ENCODE measurements at regions not wholly inside any gene's neighbourhood (a gene's known extent, or its start where the extent isn't known, plus 50 kb on each side); places are given as distances from the start of the nearest gene placed in this dataset.

- Histone ChIP-seq H3K9me1 (ENCODE audit: control insufficient read depth, extremely low read depth, insufficient read depth, low read length) (no peaks in the 10 kb centered on the region), H3K4me3 (ENCODE audit: control insufficient read depth in 2 of 3, extremely low read depth in 1 of 3, insufficient read depth in 2 of 3, low read depth in 1 of 3, low read length in 3 of 3) (no peak overlapping the region), H3K4me2 (ENCODE audit: control insufficient read depth, extremely low read depth, insufficient read depth, low read depth, low read length) (no peak overlapping the region), H3K27ac (ENCODE audit: control insufficient read depth, insufficient read depth, low read length) (no peak overlapping the region), H3K79me2 (ENCODE audit: control insufficient read depth, insufficient read depth, low read length) (no peaks in the 10 kb centered on the region), H3K9me3 (ENCODE audit: control insufficient read depth, low read depth, low read length) (peaks cover 2% of the 10 kb centered on the region), H4K20me1 (ENCODE audit: control insufficient read depth, extremely low read depth, insufficient read depth, low read length) (no peaks in the 10 kb centered on the region), H3K9ac (ENCODE audit: control insufficient read depth, extremely low read depth, insufficient read depth, low read length) (no peak overlapping the region), H3K36me3 (ENCODE audit: control insufficient read depth in 2 of 2, extremely low read depth in 1 of 2, insufficient read depth in 2 of 2, low read length in 2 of 2) (no peaks in the 10 kb centered on the region), H3K4me1 (ENCODE audit: control insufficient read depth, extremely low read depth, insufficient read depth, low read length) (no peaks in the 10 kb centered on the region), H3K27me3 (ENCODE audit: control insufficient read depth, extremely low read depth, insufficient read depth, low read length) (no peaks in the 10 kb centered on the region), H2AFZ (ENCODE audit: control insufficient read depth, low read length) (no peak overlapping the region)
- DNase-seq (ENCODE audit: low read depth, low spot score), result no peak
- dilution Hi-C loops (cut with MboI; ENCODE audit: extremely low pct_ligation_motif_present, low sequenced_read_pairs), result no loop called here
- TF ChIP-seq, protein P1, sequence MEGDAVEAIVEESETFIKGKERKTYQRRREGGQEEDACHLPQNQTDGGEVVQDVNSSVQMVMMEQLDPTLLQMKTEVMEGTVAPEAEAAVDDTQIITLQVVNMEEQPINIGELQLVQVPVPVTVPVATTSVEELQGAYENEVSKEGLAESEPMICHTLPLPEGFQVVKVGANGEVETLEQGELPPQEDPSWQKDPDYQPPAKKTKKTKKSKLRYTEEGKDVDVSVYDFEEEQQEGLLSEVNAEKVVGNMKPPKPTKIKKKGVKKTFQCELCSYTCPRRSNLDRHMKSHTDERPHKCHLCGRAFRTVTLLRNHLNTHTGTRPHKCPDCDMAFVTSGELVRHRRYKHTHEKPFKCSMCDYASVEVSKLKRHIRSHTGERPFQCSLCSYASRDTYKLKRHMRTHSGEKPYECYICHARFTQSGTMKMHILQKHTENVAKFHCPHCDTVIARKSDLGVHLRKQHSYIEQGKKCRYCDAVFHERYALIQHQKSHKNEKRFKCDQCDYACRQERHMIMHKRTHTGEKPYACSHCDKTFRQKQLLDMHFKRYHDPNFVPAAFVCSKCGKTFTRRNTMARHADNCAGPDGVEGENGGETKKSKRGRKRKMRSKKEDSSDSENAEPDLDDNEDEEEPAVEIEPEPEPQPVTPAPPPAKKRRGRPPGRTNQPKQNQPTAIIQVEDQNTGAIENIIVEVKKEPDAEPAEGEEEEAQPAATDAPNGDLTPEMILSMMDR (optimal IDR thresholded peaks at IDR 0.05 in 1 of 3, IDR thresholded peaks at IDR 0.05 in 1 of 3, conservative IDR thresholded peaks at IDR 0.05 in 1 of 3; ENCODE audit: extremely low read depth in 1 of 3, insufficient read depth in 2 of 3, low read length in 3 of 3), result no peak
- TF ChIP-seq EZH2 (IDR thresholded peaks at IDR 0.05; ENCODE audit: low read length), result no peak
- FAIRE-seq, result no peak
Observed at GRCh38 chr21:23633447-23633940, 1973.8 kb downstream of the MRPL39 start.

- TF ChIP-seq, protein P1 (optimal IDR thresholded peaks at IDR 0.05 in 1 of 3, IDR thresholded peaks at IDR 0.05 in 1 of 3, conservative IDR thresholded peaks at IDR 0.05 in 1 of 3; ENCODE audit: extremely low read depth in 1 of 3, insufficient read depth in 2 of 3, low read length in 3 of 3), result no peak
- no peak for TF ChIP-seq EZH2 (IDR thresholded peaks at IDR 0.05; ENCODE audit: low read length)
- H3K36me3 ChIP-seq (ENCODE audit: control insufficient read depth in 2 of 2, extremely low read depth in 1 of 2, insufficient read depth in 2 of 2, low read length in 2 of 2), result no peaks in the 10 kb centered on the region
- FAIRE-seq (no peak), DNase-seq (ENCODE audit: low read depth, low spot score) (no peak)
- H3K9me3 ChIP-seq (ENCODE audit: control insufficient read depth, low read depth, low read length), result peaks cover 2% of the 10 kb centered on the region
- no peaks in the 10 kb centered on the region for H3K4me1 ChIP-seq (ENCODE audit: control insufficient read depth, extremely low read depth, insufficient read depth, low read length)
- no peak overlapping the region for H3K27ac ChIP-seq (ENCODE audit: control insufficient read depth, insufficient read depth, low read length)
- H4K20me1 ChIP-seq (ENCODE audit: control insufficient read depth, extremely low read depth, insufficient read depth, low read length), result no peaks in the 10 kb centered on the region
- no peak overlapping the region for H3K9ac ChIP-seq (ENCODE audit: control insufficient read depth, extremely low read depth, insufficient read depth, low read length)
- H3K4me2 ChIP-seq (ENCODE audit: control insufficient read depth, extremely low read depth, insufficient read depth, low read depth, low read length), result no peak overlapping the region
- no peaks in the 10 kb centered on the region for H3K79me2 ChIP-seq (ENCODE audit: control insufficient read depth, insufficient read depth, low read length)
- no peak overlapping the region for H3K4me3 ChIP-seq (ENCODE audit: control insufficient read depth in 2 of 3, extremely low read depth in 1 of 3, insufficient read depth in 2 of 3, low read depth in 1 of 3, low read length in 3 of 3)
- H2AFZ ChIP-seq (ENCODE audit: control insufficient read depth, low read length), result no peak overlapping the region
- H3K27me3 ChIP-seq (ENCODE audit: control insufficient read depth, extremely low read depth, insufficient read depth, low read length), result no peaks in the 10 kb centered on the region
- dilution Hi-C loops (cut with MboI; ENCODE audit: extremely low pct_ligation_motif_present, low sequenced_read_pairs), result no loop called here
- no peaks in the 10 kb centered on the region for H3K9me1 ChIP-seq (ENCODE audit: control insufficient read depth, extremely low read depth, insufficient read depth, low read length)
Observed at GRCh38 chr21:23624281-23624680, 1983.0 kb downstream of the MRPL39 start.

Measured in keratinocyte (primary cell).